ENCODE measurements at regions not wholly inside any gene's neighbourhood (a gene's known extent, or its start where the extent isn't known, plus 50 kb on each side); places are given as distances from the start of the nearest gene placed in this dataset.

DNA sequence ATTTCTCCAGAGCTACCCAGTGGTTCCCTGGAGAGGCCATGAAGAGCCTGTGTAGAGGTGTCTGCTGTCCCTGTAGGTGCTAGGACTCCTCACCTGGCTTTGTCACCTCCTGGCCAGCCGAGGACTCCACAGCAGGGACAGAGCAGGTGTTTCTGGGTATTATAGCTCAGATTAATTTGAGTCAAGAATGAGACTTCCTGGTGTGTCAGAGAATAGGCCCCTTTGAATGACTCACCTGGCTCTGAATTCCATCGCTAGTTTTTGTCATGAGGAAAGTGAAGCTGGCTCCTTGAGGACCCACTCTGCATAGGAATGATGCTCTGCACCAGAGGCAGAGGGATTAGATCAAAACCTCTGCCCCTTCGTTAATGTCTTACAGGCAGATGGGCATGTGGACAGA lies 167.5 kb upstream of the TOPAZ1 start:
- 83 to 92% methylated on average over 3 of the region's 3 CpGs for WGBS, 2 donors
- H3K36me3 ChIP-seq: no peaks in the 10 kb centered on the region
- no peaks in the 10 kb centered on the region for H3K27me3 ChIP-seq
- no peak for TF ChIP-seq POLR2A (IDR thresholded peaks at IDR 0.05)
- TF ChIP-seq, protein P1, sequence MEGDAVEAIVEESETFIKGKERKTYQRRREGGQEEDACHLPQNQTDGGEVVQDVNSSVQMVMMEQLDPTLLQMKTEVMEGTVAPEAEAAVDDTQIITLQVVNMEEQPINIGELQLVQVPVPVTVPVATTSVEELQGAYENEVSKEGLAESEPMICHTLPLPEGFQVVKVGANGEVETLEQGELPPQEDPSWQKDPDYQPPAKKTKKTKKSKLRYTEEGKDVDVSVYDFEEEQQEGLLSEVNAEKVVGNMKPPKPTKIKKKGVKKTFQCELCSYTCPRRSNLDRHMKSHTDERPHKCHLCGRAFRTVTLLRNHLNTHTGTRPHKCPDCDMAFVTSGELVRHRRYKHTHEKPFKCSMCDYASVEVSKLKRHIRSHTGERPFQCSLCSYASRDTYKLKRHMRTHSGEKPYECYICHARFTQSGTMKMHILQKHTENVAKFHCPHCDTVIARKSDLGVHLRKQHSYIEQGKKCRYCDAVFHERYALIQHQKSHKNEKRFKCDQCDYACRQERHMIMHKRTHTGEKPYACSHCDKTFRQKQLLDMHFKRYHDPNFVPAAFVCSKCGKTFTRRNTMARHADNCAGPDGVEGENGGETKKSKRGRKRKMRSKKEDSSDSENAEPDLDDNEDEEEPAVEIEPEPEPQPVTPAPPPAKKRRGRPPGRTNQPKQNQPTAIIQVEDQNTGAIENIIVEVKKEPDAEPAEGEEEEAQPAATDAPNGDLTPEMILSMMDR (IDR thresholded peaks at IDR 0.05): no peak
- H3K9me3 ChIP-seq: no peaks in the 10 kb centered on the region
- H3K4me3 ChIP-seq (replicated peaks in 1 of 3): no peak overlapping the region
- peaks cover 51 to 67% of the 10 kb centered on the region in 2 donors for H3K4me1 ChIP-seq
- no peak for DNase-seq
- no peak overlapping the region for H3K27ac ChIP-seq
- intact Hi-C loops (cut with DNase I): loop anchor here (5.0 kb wide), 1 partner anchor 33 kb away; no protein-coding TSS in a partner anchor

DNA sequence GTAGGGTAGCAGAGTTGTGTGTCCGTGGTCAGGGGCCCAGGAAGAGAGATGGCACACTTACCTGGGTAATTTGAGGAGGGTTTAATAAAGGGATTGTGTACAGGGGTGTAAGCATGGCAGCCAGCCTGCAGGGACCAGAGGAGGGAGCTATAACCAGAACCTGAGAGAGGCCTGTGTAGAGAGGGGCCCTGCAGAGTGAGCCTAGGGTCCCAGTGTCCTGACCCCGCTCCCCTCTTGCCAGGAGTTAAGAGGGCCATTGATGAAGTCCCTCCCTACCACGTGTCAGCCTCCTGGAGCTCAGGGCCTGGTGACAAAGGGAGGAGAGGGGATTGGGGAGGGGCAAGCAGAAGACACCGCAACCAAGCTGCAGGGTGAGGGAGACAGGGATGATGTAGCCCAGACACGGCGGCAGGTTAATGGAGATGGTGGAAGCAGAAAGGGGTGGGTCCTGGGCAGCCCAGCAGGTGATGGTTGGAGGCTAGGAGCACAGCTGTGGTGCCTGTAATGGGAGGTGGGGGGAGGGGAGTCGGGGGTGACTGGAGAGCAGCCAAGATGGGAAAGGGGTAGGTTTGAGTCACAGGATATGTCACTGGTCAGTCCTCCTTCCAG lies 165.4 kb upstream of the TOPAZ1 start:
- no peak overlapping the region for H3K4me3 ChIP-seq (replicated peaks in 1 of 3)
- no peak for DNase-seq
- no peaks in the 10 kb centered on the region for H3K9me3 ChIP-seq
- peak overlapping the region in 2 of 3 donors; percentile 56 to 63 for H3K27ac ChIP-seq
- no peaks in the 10 kb centered on the region for H3K27me3 ChIP-seq
- no peaks in the 10 kb centered on the region for H3K36me3 ChIP-seq
- 64 to 76% methylated on average over 7 of the region's 7 CpGs for WGBS, 2 donors
- H3K4me1 ChIP-seq: peaks cover 37 to 48% of the 10 kb centered on the region in 2 donors
- TF ChIP-seq, protein P1 (IDR thresholded peaks at IDR 0.05): no peak
- no peak for TF ChIP-seq POLR2A (IDR thresholded peaks at IDR 0.05)
- intact Hi-C loops (cut with DNase I): no loop called here

DNA sequence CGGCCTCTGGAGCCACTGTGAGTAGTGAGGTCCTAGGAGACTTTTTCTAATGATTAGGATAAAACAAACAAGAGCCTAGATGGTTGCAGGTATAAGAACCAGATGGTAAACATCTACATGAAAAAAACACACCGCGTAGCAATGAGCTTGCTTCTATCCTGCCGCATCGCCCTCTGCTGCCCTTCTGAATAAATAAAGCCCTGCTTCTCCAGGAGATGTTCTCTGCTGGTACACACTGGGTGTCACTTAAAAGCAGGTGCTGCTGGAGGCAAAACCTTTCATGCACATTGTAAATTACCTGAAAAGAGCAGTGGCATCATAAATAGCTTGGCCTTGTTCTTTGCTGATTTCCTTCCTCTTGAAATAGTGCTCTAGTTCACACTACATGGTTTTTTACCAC lies 164.4 kb upstream of the TOPAZ1 start:
- WGBS, 2 donors: 28 to 36% methylated on average over 5 of the region's 5 CpGs
- Histone ChIP-seq H3K27me3 (no peaks in the 10 kb centered on the region), H3K4me1 (peaks cover 28 to 40% of the 10 kb centered on the region in 2 donors), H3K4me3 (replicated peaks in 1 of 3) (no peak overlapping the region), H3K36me3 (no peaks in the 10 kb centered on the region), H3K9me3 (no peaks in the 10 kb centered on the region), H3K27ac (peak overlapping the region in 2 of 3 donors; percentile 56 to 63)
- intact Hi-C loops (cut with DNase I): no loop called here
- DNase-seq: no peak
- TF ChIP-seq POLR2A (IDR thresholded peaks at IDR 0.05): no peak
- TF ChIP-seq, protein P1 (IDR thresholded peaks at IDR 0.05): peak in 1 of 6 experiments; percentile 11

DNA sequence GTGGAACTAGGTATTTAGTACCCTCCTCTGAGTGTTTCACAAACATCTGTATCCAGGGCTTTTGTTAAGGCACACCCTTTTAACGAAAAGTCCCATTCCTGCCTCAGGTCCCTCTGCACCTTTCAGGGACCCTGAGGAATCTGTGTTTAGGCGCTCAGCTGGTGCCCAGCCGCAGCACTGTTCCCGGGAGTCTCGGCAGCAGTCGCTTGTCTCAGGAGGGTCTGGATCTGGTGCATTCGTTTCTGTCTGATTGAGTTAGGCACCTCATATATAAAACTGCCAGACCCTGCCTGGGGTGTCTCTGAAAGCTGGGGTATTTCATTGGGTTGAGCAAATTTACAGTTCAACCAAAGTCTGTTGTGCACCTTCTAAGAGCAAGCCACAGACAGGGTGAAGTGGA lies 162.8 kb upstream of the TOPAZ1 start:
- Histone ChIP-seq H3K4me3 (replicated peaks in 1 of 3) (no peak overlapping the region), H3K27ac (peak overlapping the region in 1 of 3 donors; percentile 9), H3K36me3 (no peaks in the 10 kb centered on the region), H3K4me1 (peaks cover 22 to 28% of the 10 kb centered on the region in 2 donors), H3K9me3 (no peaks in the 10 kb centered on the region), H3K27me3 (no peaks in the 10 kb centered on the region)
- TF ChIP-seq, protein P1 (IDR thresholded peaks at IDR 0.05): no peak
- TF ChIP-seq POLR2A (IDR thresholded peaks at IDR 0.05): no peak
- DNase-seq: no peak
- WGBS, 2 donors: 70 to 83% methylated on average over 7 of the region's 7 CpGs
- intact Hi-C loops (cut with DNase I): no loop called here

DNA sequence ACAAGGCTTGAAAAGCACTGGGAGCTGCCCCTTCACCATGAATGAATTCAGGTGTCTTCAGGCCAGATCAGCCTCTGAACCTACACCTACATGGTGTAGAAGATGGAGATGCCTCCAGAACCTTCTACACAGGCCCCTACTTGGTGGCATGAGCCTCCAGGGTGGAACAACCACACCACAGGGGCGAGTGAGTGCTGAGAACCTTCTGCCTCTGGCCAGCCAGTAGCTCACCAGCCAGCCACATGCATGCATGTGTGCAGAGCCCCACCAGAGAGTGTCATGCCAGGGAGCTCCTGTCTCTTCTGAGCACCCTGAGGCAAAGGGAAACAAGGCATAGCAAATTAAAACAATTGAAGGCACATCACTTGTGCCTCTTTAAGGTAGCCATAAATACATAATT lies 161.8 kb upstream of the TOPAZ1 start:
- peaks cover 22 to 23% of the 10 kb centered on the region in 2 donors for H3K4me1 ChIP-seq
- H3K36me3 ChIP-seq: no peaks in the 10 kb centered on the region
- H3K9me3 ChIP-seq: no peaks in the 10 kb centered on the region
- 83 to 100% methylated on average over 1 of the region's 1 CpG for WGBS, 2 donors
- H3K27ac ChIP-seq: no peak overlapping the region
- no peak for DNase-seq
- intact Hi-C loops (cut with DNase I): no loop called here
- H3K4me3 ChIP-seq (replicated peaks in 1 of 3): no peak overlapping the region
- H3K27me3 ChIP-seq: no peaks in the 10 kb centered on the region
- TF ChIP-seq POLR2A (IDR thresholded peaks at IDR 0.05): no peak
- TF ChIP-seq, protein P1 (IDR thresholded peaks at IDR 0.05): no peak
